BJ (cell line): ENCODE measurements at regions not wholly inside any gene's neighbourhood (a gene's known extent, or its start where the extent isn't known, plus 50 kb on each side); places are given as distances from the start of the nearest gene placed in this dataset.

Experiments
- CTCF ChIA-PET: fragments of 350-600 bp; formaldehyde crosslinking; extraction: SDS; loops from one replicate; lab custom pipeline; 2021; ENCODE audit warnings: antibody characterized with exemption, inconsistent platforms; lab: Yijun Ruan, JAX
- POLR2A ChIA-PET: fragments of 300-600 bp; sonication (Branson Sonifier 250); formaldehyde crosslinking; extraction: SDS; loops from one replicate; lab custom pipeline; 2021; ENCODE audit warnings: antibody characterized with exemption; lab: Charles Lee
- DNase-seq: peaks from one replicate; pipeline ENCODE4 v3.0.0-alpha.2; 2011; ENCODE audit warnings: low read depth
- H3K27me3 ChIP-seq: 2 replicates; pipeline ENCODE4 v1.6.0; 2011; ENCODE audit warnings: low read length; ENCODE audit not compliant: control insufficient read depth, insufficient read depth
- H3K36me3 ChIP-seq: 2 replicates; pipeline ENCODE4 v1.5.1; 2011; ENCODE audit warnings: low read length; ENCODE audit not compliant: control insufficient read depth, insufficient read depth
- H3K4me3 ChIP-seq: 2 replicates; pipeline ENCODE4 v1.5.1; 2011; ENCODE audit warnings: low read depth, mild to moderate bottlenecking, control low read depth, low read length
- TF ChIP-seq, protein P1 (sequence below): IDR thresholded peaks from 2 replicates; pipeline ENCODE4 v1.5.1; 2011; ENCODE audit warnings: low read depth, mild to moderate bottlenecking, control low read depth, inconsistent platforms, low read length, moderate library complexity; ENCODE audit not compliant: insufficient read depth

DNA sequence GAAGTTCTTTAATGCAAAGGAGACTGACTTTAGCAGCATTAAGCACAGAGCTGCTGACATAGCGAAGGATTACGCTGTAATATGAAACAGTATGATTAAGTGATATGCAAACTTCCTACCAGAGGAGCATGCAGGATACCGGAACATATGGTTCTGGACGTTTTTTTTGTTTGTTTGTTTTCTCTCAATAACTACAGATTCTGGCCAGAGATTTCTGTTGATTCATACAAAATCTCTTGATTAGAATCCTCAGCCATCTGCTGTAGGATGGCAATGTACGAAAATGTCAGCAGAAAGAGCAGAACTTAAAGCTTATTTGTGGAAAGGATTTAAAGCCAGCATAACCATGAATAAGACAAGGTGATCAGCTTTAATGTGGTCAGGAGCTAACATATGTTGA lies 970.7 kb downstream of the KCNT2 start:
- no peak overlapping the region for H3K4me3 ChIP-seq
- no peak for DNase-seq
- TF ChIP-seq, protein P1, sequence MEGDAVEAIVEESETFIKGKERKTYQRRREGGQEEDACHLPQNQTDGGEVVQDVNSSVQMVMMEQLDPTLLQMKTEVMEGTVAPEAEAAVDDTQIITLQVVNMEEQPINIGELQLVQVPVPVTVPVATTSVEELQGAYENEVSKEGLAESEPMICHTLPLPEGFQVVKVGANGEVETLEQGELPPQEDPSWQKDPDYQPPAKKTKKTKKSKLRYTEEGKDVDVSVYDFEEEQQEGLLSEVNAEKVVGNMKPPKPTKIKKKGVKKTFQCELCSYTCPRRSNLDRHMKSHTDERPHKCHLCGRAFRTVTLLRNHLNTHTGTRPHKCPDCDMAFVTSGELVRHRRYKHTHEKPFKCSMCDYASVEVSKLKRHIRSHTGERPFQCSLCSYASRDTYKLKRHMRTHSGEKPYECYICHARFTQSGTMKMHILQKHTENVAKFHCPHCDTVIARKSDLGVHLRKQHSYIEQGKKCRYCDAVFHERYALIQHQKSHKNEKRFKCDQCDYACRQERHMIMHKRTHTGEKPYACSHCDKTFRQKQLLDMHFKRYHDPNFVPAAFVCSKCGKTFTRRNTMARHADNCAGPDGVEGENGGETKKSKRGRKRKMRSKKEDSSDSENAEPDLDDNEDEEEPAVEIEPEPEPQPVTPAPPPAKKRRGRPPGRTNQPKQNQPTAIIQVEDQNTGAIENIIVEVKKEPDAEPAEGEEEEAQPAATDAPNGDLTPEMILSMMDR = no peak
- H3K27me3 ChIP-seq = no peaks in the 10 kb centered on the region
- CTCF ChIA-PET = no interaction called here
- H3K36me3 ChIP-seq = no peaks in the 10 kb centered on the region
- POLR2A ChIA-PET = interaction anchor here (0.7 kb wide), 1 partner anchor 718 kb away, joined by 14 read pairs; no protein-coding TSS in a partner anchor

DNA sequence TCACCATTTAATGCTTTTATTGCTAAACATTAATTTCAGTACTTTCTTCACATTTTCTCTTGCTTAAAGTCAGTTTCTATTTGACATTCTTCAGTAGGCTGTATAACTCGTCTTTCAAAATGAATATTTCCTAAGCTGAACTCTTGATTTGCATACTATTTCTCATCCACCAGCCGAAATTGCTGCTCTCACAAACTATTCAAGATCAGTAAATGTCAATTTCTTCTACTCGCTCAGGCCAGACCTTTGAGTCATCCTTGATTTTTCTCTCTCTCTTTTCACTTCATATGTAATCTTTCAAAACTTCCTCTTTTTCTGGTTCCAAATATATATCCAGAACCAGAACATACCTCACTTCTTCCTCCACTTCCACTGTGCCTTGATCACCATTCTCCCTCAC lies 990.0 kb downstream of the KCNT2 start:
- TF ChIP-seq, protein P1 = no peak
- no peak overlapping the region for H3K4me3 ChIP-seq
- ChIA-PET POLR2A (no interaction called here), CTCF (no interaction called here)
- no peaks in the 10 kb centered on the region for H3K27me3 ChIP-seq
- no peaks in the 10 kb centered on the region for H3K36me3 ChIP-seq
- no peak for DNase-seq

DNA sequence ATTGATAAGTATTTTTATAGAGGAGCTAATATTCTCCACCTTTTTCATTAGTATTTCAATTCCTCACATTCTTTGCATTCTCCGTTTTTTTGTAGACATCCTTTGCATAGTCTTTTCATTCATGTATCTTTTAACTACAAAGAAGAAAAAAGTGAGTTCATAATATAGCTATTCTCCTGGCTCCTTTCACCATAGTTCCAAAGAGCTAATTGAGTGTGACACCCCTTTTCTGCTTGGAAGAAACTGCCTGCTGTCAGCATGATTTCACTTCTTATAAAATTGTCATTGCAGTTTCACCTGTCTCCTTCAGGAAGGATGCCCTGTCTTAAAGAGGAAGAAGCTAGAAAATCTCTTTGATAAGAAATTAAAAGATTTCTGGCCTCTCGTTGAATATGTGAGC lies 991.1 kb downstream of the KCNT2 start:
- Histone ChIP-seq H3K4me3 (no peak overlapping the region), H3K36me3 (no peaks in the 10 kb centered on the region), H3K27me3 (no peaks in the 10 kb centered on the region)
- CTCF ChIA-PET = no interaction called here
- TF ChIP-seq, protein P1 = no peak
- no peak for DNase-seq
- POLR2A ChIA-PET = no interaction called here

DNA sequence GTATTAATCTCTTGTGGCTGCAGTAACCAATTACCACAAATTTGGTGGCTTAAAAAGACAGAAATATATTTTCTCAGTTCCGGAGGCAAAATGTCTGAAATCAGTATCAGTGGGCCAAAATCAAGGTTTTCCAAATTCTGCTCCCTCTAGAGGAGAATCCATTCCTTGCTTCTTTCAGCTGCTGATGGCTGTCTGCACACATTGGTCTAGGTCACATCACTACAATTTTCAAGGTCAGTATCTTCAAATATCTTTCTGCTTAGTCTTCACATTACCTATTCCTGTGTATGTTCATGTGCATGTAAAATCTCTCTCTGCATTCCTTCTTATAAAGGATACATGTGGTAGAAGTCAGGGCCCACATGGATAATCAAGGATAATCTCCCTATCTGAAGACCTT lies 999.4 kb downstream of the KCNT2 start:
- ChIA-PET CTCF (no interaction called here), POLR2A (no interaction called here)
- Histone ChIP-seq H3K36me3 (no peaks in the 10 kb centered on the region), H3K4me3 (no peak overlapping the region), H3K27me3 (no peaks in the 10 kb centered on the region)
- TF ChIP-seq, protein P1 = no peak
- DNase-seq = no peak

DNA sequence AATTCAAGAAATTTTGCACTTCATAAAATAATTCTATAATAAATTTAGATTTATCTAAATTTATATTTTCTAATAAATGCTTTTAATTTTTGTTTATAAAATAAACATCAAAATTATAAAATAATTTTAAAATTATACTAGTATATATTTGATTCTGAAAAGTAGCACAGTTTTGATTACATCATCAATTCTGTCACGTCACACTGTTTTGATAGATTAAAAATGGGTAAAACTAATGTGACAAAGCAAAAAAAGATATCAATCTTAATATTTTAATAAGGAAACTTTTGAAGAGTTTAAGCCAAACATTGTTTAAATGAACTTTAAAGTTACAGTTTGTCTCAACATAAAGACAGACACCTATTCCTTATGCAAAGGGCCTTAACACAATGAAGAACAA lies 1001.8 kb downstream of the KCNT2 start:
- Histone ChIP-seq H3K27me3 (no peaks in the 10 kb centered on the region), H3K4me3 (no peak overlapping the region), H3K36me3 (no peaks in the 10 kb centered on the region)
- TF ChIP-seq, protein P1 = no peak
- ChIA-PET CTCF (no interaction called here), POLR2A (no interaction called here)
- no peak for DNase-seq
